HG03060 (cell line): ENCODE measurements at regions not wholly inside any gene's neighbourhood (a gene's known extent, or its start where the extent isn't known, plus 50 kb on each side); places are given as distances from the start of the nearest gene placed in this dataset.
"Not testable (repeated sequence)": the region's sequence is repeated elsewhere in the genome, so short reads cannot be mapped to it uniquely, and the experiment has no call there.

Source experiments
- ATAC-seq: cut with Tn5 transposase; IDR thresholded peaks from one replicate; pipeline ENCODE4 v1.9.1; 2021; ENCODE audit warnings: low read depth, moderate number of reproducible peaks; ENCODE audit not compliant: unreplicated experiment

GRCh38 chr12:62008703-62009102 is 251.5 kb upstream of the USP15 start:
- ATAC-seq = no peak

DNA sequence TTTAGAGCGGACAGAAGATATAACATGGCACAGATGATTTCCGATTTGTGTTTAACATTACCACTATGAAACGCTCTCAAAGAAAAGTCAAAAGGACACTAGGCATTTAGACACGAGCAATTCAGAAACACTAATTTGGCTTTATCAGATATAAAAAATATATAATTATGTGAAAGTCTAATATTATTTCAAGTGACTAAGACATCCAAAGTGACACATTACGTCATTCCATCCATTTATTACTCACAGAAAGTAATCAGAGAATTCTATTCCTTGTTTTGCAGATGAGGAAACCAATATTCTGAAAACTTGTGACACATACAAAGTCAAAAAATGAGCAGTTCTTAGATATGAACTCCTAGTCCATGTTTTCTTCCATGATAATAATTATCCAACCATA is 250.8 kb upstream of the USP15 start:
- no peak for ATAC-seq

DNA sequence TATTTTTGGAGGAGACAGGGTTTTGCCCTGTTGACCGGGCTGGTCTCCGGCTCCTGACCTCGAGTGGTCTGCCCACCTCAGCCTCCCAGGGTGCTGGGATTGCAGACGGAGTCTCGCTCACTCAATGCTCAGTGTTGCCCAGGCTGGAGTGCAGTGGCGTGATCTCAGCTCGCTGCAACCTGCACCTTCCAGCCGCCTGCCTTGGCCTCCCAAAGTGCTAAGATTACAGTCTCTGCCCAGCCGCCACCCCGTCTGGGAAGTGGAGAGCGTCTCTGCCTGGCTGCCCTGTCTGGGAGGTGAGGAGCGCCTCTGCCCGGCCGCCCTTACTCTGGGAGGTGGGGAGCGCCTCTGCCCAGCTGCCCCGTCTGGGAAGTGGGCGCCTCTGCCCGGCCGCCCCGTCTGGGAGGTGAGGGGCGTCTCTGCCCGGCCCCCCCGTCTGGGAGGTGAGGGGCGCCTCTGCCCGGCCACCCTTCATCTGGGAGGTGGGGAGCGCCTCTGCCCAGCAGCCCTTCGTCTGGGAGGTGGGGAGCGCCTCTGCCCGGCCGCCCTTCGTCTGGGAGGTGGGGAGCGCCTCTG is 249.8 kb upstream of the USP15 start:
- ATAC-seq = not testable (repeated sequence)

GRCh38 chr12:62010973-62011372 is 249.2 kb upstream of the USP15 start:
- not testable (repeated sequence) for ATAC-seq

DNA sequence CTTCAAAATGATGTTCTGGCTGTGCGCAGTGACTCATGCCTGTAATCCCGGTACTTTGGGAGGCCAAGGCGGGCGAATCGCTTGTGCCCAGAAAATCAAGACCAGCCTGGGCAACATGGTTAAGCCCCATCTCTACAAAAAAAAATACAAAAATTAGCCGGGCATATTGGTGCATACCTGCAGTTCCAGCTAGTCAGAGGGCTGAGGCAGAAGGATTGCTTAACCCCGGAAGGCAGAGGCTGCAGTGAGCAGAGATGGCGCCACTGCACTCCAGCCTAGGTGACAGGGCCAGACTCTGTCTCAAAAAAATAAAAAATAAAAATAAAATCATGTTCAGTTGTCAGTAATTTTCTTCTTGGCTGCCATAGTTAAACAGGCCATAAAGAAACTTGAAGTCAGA is 245.9 kb upstream of the USP15 start:
- no peak for ATAC-seq

DNA sequence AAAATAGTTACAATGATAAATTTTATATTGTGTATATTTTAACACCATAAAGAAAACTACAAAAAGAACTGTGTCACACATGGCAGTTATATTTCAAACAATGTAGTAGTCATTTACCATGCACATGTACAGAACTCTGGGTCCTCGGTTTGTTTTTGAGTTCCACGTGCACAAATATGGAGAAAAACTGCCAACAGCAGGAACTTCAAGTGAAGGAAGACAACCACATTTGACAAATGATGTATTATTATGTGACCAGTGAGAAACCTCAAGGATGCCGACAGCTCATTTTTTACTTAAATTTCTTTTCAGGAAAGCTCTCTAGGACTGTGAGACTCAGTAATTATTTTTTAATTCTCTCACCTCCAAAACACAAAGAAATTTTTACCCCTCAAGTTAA is 244.2 kb upstream of the USP15 start:
- ATAC-seq = no peak

DNA sequence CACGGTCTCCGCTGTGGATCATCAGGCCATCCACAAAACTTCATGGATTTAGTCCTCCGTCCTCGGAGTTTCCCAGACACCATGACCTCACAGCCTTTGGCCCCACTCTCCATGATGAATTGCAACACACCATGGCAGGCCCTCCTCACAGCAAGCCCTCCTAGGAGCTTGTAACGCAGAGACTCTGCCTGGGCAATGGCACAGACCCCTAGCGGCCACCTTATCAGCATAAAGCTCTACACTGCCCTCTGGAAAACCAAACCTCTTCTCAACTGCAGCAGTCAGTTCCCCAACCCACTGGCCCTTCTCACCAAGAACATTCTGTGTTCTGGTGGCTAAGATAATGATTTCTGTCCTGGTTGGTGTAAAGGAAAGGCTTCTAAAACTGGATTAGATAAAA is 238.4 kb upstream of the USP15 start:
- ATAC-seq = no peak

DNA sequence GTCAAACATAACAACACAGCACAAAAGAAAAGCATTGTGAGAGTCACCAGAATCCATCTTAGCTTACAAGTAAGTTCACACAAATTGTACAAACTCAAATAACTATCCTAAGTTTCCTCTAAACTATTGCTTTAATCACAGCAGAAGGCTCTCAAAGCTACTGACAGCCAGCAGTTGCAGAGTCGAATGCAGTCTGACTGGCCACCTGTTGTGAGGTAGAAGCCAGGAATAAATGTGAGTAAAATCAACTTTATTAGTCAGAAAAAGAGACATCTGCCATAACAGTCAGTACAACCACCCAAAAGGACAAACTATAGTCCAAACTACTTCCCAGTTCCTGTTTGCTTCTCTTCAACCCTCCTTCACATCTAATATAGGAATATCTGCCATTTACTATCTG is 231.7 kb upstream of the USP15 start:
- ATAC-seq = no peak

- no peak for ATAC-seq
These were observed 227.3 kb upstream of the USP15 start for GRCh38 chr12:62032870-62033269.

DNA sequence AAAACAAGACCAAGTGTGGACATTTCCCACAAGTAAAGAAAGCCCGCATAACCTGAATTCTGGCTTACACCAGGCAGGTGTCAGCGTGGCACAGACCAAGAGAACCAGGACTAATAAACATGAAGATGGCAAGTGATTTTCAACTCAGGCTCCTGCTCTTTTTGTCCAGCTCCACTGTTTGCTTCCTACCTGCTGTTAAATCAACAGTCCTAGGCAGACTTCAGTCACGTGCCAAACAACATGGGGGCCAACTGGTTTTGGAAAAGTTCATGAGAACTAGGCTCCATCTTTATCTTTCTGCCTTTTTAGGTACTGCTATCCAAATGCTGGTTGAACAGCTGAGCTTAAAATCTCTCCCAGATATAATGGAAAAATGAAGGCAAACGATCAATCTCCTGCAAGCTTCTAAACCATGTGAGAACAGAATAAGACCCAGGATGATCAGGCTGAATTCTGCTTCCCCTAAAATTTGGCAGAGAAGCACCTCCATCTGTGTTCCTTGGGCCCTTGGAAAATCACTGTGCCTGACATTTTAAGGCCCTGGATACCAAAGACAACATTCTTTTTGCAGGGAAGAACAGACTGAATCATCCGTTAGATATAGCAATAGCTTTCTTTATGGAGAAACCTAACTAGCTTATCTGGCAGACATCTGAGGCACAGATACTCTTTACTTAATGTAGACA is 215.6 kb upstream of the USP15 start:
- ATAC-seq = no peak

DNA sequence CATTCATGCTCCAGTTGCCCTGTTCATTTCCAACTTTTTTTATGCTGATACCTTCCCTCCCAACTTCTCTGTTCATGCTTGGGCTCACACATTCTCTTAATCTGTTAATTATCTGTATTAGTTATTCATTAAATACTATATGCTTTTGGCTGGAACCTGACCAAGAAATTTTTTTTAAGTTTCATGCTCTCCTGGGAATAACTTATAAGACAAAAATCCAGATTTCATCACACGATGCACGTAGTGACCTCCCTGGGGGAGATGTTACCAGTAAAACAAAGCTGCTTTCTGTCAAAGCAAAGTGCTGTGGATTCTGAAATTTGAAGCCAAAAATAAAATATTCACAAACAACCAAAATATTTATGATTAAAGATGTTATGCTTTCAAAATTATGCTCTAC is 215.0 kb upstream of the USP15 start:
- ATAC-seq = no peak

DNA sequence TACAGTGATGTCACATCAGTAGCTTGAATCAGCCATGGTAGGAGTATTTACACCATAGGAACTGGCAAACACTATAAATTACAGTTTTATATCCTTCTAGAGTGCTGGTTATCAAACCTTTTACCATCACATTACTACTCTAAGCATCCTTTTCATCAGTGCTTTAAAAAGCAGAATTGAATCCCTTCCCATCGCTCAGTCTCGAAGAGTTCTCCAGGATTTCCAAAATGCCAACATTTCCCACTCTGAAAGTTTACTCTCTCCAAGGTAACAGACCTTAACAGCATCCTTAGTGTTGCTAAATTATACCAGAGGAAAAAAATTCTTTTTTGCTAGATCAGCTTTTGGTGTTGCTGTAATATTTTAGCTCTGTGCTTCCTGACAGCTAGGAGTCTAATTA is 209.4 kb upstream of the USP15 start:
- ATAC-seq = no peak

DNA sequence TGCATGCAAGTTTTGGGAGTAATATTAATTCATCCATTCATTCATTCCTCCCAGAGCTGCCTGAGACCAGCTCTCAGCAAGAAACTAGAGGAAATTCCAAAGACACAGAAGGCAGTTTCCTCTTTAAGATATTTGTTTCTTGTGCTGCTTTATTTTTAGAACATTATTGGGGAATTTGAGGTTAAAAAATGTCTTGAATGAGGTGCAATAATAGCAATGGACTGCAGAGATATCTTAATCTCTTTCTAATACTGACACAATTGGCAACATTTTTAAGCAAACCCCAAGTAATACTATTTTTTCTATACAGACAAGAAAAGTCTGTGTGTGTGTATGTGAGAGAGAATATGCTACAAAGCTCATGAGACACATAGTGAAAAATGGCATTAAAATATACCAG is 190.2 kb upstream of the USP15 start:
- ATAC-seq = no peak

DNA sequence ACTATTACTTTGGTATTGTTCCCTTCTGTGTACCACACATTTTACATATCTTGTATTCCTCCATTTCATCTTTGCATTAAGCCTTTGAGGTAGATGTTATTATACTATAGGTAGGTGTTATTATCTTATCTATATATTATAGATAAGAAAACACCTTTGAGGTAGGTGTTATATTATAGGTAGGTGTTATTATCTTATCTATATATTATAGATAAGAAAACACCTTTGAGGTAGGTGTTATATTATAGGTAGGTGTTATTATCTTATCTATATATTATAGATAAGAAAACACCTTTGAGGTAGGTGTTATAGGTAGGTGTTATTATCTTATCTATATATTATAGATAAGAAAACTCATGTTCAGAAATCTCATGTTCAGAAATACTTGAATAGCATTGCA is 187.0 kb upstream of the USP15 start:
- ATAC-seq = not testable (repeated sequence)

- ATAC-seq = peak; percentile 52
These were observed 184.3 kb upstream of the USP15 start for GRCh38 chr12:62075870-62076269.

DNA sequence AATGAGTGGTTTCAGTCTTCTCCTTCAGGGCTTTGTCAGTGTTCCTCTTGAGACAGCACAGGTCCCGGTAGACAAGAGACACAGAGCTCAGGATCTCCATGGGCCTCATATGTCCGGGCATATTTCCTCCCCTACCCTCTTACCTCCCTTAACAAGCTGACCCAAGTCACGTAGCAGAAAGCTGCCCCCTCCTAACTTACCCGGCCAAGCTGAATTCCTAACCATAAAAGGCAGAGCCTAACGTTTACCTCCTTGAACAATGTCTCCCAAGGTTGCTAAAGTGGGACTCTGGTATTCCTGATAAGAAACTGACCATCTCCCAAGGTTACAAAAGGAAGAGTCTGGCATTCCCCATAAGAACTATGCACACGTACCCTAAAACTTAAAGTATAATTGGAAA is 182.2 kb upstream of the USP15 start:
- no peak for ATAC-seq

DNA sequence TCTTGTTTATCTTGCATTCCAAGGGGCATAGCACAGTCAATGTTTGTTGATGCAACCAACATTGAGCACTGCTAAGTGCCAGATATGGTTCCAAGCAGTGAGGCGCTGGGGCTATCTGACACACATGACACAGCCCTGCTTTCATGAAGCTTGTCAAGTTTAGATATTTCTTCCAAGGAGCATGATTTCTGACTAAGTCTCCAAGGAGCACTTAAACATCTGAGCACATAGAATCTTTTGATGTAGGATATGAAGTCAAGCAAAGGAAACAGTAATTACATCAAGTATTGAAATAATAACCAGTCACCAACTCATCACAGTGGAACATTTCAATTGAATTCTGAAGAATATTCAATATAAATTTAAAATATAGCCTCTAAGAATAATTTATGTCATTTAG is 177.8 kb upstream of the USP15 start:
- no peak for ATAC-seq

- no peak for ATAC-seq
These were observed 162.1 kb upstream of the USP15 start for GRCh38 chr12:62098132-62098531.

- no peak for ATAC-seq
These were observed 156.5 kb upstream of the USP15 start for GRCh38 chr12:62103748-62104147.

GRCh38 chr12:62106547-62107185 is 153.5 kb upstream of the USP15 start:
- ATAC-seq = no peak

GRCh38 chr12:62113366-62114011 is 146.7 kb upstream of the USP15 start:
- no peak for ATAC-seq

- no peak for ATAC-seq
These were observed 143.2 kb upstream of the USP15 start for GRCh38 chr12:62116986-62117385.
